ENCODE measurements at regions not wholly inside any gene's neighbourhood (a gene's known extent, or its start where the extent isn't known, plus 50 kb on each side); places are given as distances from the start of the nearest gene placed in this dataset.

GRCh38 chr4:115279330-115279729 lies 165.9 kb upstream of the NDST4 start:
- no peaks in the 10 kb centered on the region for H3K9me3 ChIP-seq (ENCODE audit: low read depth)
- no peaks in the 10 kb centered on the region for H3K27me3 ChIP-seq
- H3K4me1 ChIP-seq (ENCODE audit: low read depth), result no peaks in the 10 kb centered on the region
- H3K4me3 ChIP-seq, result no peak overlapping the region
- DNase-seq (ENCODE audit: low read depth in 1 of 2, low spot score in 1 of 2), result no peak
- no peak overlapping the region for H3K27ac ChIP-seq
- TF ChIP-seq, protein P1, sequence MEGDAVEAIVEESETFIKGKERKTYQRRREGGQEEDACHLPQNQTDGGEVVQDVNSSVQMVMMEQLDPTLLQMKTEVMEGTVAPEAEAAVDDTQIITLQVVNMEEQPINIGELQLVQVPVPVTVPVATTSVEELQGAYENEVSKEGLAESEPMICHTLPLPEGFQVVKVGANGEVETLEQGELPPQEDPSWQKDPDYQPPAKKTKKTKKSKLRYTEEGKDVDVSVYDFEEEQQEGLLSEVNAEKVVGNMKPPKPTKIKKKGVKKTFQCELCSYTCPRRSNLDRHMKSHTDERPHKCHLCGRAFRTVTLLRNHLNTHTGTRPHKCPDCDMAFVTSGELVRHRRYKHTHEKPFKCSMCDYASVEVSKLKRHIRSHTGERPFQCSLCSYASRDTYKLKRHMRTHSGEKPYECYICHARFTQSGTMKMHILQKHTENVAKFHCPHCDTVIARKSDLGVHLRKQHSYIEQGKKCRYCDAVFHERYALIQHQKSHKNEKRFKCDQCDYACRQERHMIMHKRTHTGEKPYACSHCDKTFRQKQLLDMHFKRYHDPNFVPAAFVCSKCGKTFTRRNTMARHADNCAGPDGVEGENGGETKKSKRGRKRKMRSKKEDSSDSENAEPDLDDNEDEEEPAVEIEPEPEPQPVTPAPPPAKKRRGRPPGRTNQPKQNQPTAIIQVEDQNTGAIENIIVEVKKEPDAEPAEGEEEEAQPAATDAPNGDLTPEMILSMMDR (IDR thresholded peaks at IDR 0.05; ENCODE audit: low read depth, low read length), result no peak
- H3K36me3 ChIP-seq, result no peaks in the 10 kb centered on the region

DNA sequence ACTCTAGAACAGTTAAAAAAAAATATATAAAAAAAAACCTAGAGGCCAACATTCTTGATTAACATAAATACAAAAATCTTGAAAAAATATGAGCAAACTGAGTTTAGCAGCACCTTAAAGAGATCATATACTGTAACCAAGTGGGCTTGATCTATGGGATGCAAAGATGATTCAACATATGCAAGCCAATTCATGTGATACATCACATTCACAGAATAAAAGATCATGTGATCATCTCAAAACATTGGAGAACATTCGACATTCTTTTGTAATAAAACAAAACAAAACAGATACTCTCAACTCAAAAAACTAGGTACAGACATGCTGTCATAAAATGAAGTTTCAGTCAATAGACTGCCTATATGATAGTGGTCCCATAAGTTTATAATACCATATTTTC lies 165.4 kb upstream of the NDST4 start:
- no peaks in the 10 kb centered on the region for H3K27me3 ChIP-seq
- DNase-seq (ENCODE audit: low read depth in 1 of 2, low spot score in 1 of 2), result no peak
- no peak overlapping the region for H3K4me3 ChIP-seq
- H3K27ac ChIP-seq, result no peak overlapping the region
- no peaks in the 10 kb centered on the region for H3K4me1 ChIP-seq (ENCODE audit: low read depth)
- H3K36me3 ChIP-seq, result no peaks in the 10 kb centered on the region
- TF ChIP-seq, protein P1 (IDR thresholded peaks at IDR 0.05; ENCODE audit: low read depth, low read length), result no peak
- H3K9me3 ChIP-seq (ENCODE audit: low read depth), result no peaks in the 10 kb centered on the region

DNA sequence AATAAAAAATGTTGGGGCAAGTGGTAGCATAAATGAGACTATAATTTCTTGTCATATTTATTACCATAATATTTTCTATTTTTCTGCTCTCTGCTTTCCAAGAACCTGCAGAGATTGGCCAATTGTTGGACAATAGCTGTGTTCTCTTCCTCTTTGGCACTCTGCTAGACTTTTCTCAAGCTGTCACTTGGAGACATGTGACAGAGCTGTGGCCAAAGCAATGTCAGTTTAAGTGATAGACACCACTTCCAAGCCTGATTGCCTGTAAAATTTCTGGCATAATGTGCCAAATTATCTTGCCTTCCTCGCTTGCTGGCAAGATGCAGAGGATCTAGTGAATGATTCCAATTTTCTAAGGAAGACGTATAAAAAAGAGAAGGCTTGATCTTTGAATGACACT lies 162.2 kb upstream of the NDST4 start:
- TF ChIP-seq, protein P1 (IDR thresholded peaks at IDR 0.05; ENCODE audit: low read depth, low read length), result no peak

DNA sequence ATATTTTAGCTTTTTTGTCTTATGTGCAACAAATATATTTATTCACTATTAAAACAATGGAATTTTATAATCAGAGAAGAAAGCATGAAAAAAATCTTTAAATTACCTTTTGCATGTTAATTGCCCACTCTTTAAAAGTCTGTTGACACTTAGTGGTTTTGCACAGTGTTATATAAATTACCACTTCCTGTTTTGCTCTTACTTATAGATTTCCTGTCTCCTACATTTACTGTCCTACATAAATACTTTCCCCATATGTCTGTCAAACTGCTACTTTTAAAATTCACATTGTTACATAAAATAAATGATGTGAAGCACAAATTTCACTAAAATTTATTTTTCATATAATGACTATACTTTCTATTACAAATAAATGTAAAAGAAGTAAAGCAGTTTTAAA lies 161.1 kb upstream of the NDST4 start:
- no peak for DNase-seq (ENCODE audit: low read depth in 1 of 2, low spot score in 1 of 2)

More for the DNA sequence above, 162.2 kb upstream of the NDST4 start:
- DNase-seq (ENCODE audit: low read depth in 1 of 2, low spot score in 1 of 2), result no peak
- H3K9me3 ChIP-seq (ENCODE audit: low read depth), result no peaks in the 10 kb centered on the region
- no peaks in the 10 kb centered on the region for H3K27me3 ChIP-seq
- no peak overlapping the region for H3K27ac ChIP-seq
- no peaks in the 10 kb centered on the region for H3K4me1 ChIP-seq (ENCODE audit: low read depth)
- no peaks in the 10 kb centered on the region for H3K36me3 ChIP-seq
- no peak overlapping the region for H3K4me3 ChIP-seq

DNA sequence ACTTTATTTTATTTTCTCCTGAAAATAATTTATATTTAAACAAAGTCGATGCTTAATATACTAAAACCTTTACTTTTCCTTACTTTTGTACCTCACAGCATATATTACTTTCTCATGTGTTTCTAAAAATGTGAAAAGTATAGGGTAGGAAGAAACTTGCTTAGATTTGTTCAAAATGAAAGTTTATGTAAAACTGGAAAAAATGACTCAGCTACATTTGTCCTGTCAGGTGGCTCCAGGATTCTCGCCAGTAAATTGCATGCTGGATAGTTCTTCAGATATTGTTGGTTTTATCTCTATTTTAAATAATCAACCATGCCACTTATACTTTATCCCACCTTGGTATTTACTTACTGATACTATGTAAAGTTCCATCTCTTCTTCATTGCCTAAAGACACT lies 159.2 kb upstream of the NDST4 start:
- no peak for DNase-seq (ENCODE audit: low read depth in 1 of 2, low spot score in 1 of 2)
- TF ChIP-seq, protein P1 (IDR thresholded peaks at IDR 0.05; ENCODE audit: low read depth, low read length), result no peak

More for the DNA sequence above, 161.1 kb upstream of the NDST4 start:
- Histone ChIP-seq H3K27ac (no peak overlapping the region), H3K4me1 (ENCODE audit: low read depth) (no peaks in the 10 kb centered on the region), H3K4me3 (no peak overlapping the region), H3K36me3 (no peaks in the 10 kb centered on the region), H3K9me3 (ENCODE audit: low read depth) (no peaks in the 10 kb centered on the region), H3K27me3 (no peaks in the 10 kb centered on the region)
- TF ChIP-seq, protein P1 (IDR thresholded peaks at IDR 0.05; ENCODE audit: low read depth, low read length), result no peak

GRCh38 chr4:115272185-115272584 lies 158.8 kb upstream of the NDST4 start:
- TF ChIP-seq, protein P1 (IDR thresholded peaks at IDR 0.05; ENCODE audit: low read depth, low read length), result no peak
- H3K27me3 ChIP-seq, result no peaks in the 10 kb centered on the region
- no peak overlapping the region for H3K4me3 ChIP-seq
- no peaks in the 10 kb centered on the region for H3K36me3 ChIP-seq
- no peaks in the 10 kb centered on the region for H3K9me3 ChIP-seq (ENCODE audit: low read depth)
- no peaks in the 10 kb centered on the region for H3K4me1 ChIP-seq (ENCODE audit: low read depth)
- no peak overlapping the region for H3K27ac ChIP-seq
- DNase-seq (ENCODE audit: low read depth in 1 of 2, low spot score in 1 of 2), result no peak

More for the DNA sequence above, 159.2 kb upstream of the NDST4 start:
- Histone ChIP-seq H3K27me3 (no peaks in the 10 kb centered on the region), H3K9me3 (ENCODE audit: low read depth) (no peaks in the 10 kb centered on the region), H3K4me3 (no peak overlapping the region), H3K27ac (no peak overlapping the region), H3K36me3 (no peaks in the 10 kb centered on the region), H3K4me1 (ENCODE audit: low read depth) (no peaks in the 10 kb centered on the region)
